Common myeloid progenitor, CD34-positive (primary cell): ENCODE measurements at regions not wholly inside any gene's neighbourhood (a gene's known extent, or its start where the extent isn't known, plus 50 kb on each side); places are given as distances from the start of the nearest gene placed in this dataset.
"Not testable (repeated sequence)": the region's sequence is repeated elsewhere in the genome, so short reads cannot be mapped to it uniquely, and the experiment has no call there.

Experiments
- CTCF ChIA-PET: fragments of 350-600 bp; sonication (Branson Sonifier 250); formaldehyde crosslinking; loops from one replicate; lab custom pipeline; 2021; ENCODE audit warnings: antibody characterized with exemption; lab: Charles Lee
- POLR2A ChIA-PET: fragments of 350-600 bp; sonication (Branson Sonifier 250); formaldehyde crosslinking; loops from one replicate; lab custom pipeline; 2021; ENCODE audit warnings: antibody characterized with exemption; lab: Charles Lee
- DNase-seq, 3 donors: peaks; one replicate each; pipeline versions ENCODE4 v3.0.0 to v3.0.0-alpha.2; 2013
- H3K27ac ChIP-seq, 2 experiments: 1 replicate in 1 of 2; 2 replicates in 1 of 2; pipeline ENCODE4 v1.7.0; 2013; ENCODE audit warnings: inconsistent platforms in 2 of 2, low read length in 2 of 2, mild to moderate bottlenecking in 2 of 2, low read depth in 1 of 2, moderate library complexity in 1 of 2; ENCODE audit not compliant: severe bottlenecking in 2 of 2, insufficient read depth in 1 of 2, poor library complexity in 1 of 2
- H3K27me3 ChIP-seq, 5 experiments: replicated peaks in 2 of 5; 1 replicate in 3 of 5; 2 replicates in 2 of 5; pipeline versions ENCODE4 v1.6.1 to v1.7.0; 2013; ENCODE audit warnings: low read length in 4 of 5, mild to moderate bottlenecking in 2 of 5, moderate library complexity in 2 of 5, inconsistent platforms in 1 of 5; ENCODE audit not compliant: insufficient read depth in 5 of 5, control insufficient read depth in 4 of 5
- H3K36me3 ChIP-seq, 4 experiments: 1 replicate in 2 of 4; 2 replicates in 2 of 4; pipeline versions ENCODE4 v1.6.1 to v1.7.0; 2013; ENCODE audit warnings: low read length in 3 of 4, control low read depth in 1 of 4, mild to moderate bottlenecking in 1 of 4; ENCODE audit not compliant: control insufficient read depth in 4 of 4, insufficient read depth in 4 of 4
- H3K4me1 ChIP-seq, 4 experiments: 1 replicate in 3 of 4; 2 replicates in 1 of 4; pipeline versions ENCODE4 v1.6.1 to v1.7.1; 2013; ENCODE audit warnings: low read length in 3 of 4, mild to moderate bottlenecking in 3 of 4, control low read depth in 1 of 4, inconsistent platforms in 1 of 4, moderate library complexity in 1 of 4; ENCODE audit not compliant: control insufficient read depth in 4 of 4, insufficient read depth in 4 of 4; ENCODE audit errors: control extremely low read depth in 1 of 4
- H3K4me3 ChIP-seq, 7 experiments: 1 replicate in 4 of 7; 2 replicates in 3 of 7; pipeline versions ENCODE4 v1.5.1 to v1.7.0; 2013; ENCODE audit warnings: mild to moderate bottlenecking in 7 of 7, low read length in 6 of 7, moderate library complexity in 6 of 7, inconsistent platforms in 2 of 7, low read depth in 2 of 7, control low read depth in 1 of 7; ENCODE audit not compliant: insufficient read depth in 4 of 7, control insufficient read depth in 1 of 7; ENCODE audit errors: extremely low read depth in 1 of 7
- H3K9me3 ChIP-seq, 5 experiments: 1 replicate in 4 of 5; 2 replicates in 1 of 5; pipeline versions ENCODE4 v1.6.1 to v1.7.1; 2013; ENCODE audit warnings: low read length in 4 of 5, mild to moderate bottlenecking in 2 of 5, inconsistent platforms in 1 of 5, low read depth in 1 of 5, moderate library complexity in 1 of 5; ENCODE audit not compliant: control insufficient read depth in 4 of 5, insufficient read depth in 2 of 5; ENCODE audit errors: control extremely low read depth in 1 of 5
- WGBS: methylation state at CpG from one replicate; pipeline ENCODE4 v1.1.5; 2013; ENCODE audit not compliant: insufficient coverage; 5-methylcytosine and 5-hydroxymethylcytosine counted together

GRCh38 chr10:65285726-65286125 is 1640.1 kb upstream of the LRRTM3 start:
- POLR2A ChIA-PET, H3K4me1 ChIP-seq, CTCF ChIA-PET, H3K9me3 ChIP-seq, H3K27ac ChIP-seq, H3K27me3 ChIP-seq, H3K4me3 ChIP-seq, H3K36me3 ChIP-seq, DNase-seq: not testable (repeated sequence)
- 90% methylated on average over 1 of the region's 3 CpGs for WGBS

DNA sequence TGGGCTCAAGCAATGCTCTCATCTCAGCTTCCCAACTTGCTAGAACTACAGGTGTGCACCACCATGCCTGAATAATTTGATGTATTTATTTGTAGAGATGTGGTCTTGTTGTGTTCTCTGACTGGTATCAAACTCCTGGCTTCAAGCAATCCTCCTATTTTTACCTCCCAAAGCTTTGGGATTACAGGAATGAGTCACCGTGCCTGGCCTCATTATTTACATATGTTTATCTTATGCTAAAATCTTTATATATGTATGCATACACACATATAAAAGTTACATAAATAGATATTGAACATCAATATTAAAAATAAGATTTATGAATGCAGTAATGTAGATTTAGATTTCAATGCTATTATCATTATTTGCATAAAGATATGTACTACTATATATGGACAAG is 1634.5 kb upstream of the LRRTM3 start:
- H3K27ac ChIP-seq, result no peak overlapping the region
- ChIA-PET POLR2A (no interaction called here), CTCF (no interaction called here)
- H3K27me3 ChIP-seq, result no peaks in the 10 kb centered on the region
- DNase-seq, result no peak
- no peak overlapping the region for H3K4me3 ChIP-seq
- H3K9me3 ChIP-seq, result no peaks in the 10 kb centered on the region
- H3K36me3 ChIP-seq, result no peaks in the 10 kb centered on the region
- H3K4me1 ChIP-seq, result no peaks in the 10 kb centered on the region
- no CpG with 5 or more reads among the region's 1 CpG for WGBS

- Histone ChIP-seq H3K9me3 (no peaks in the 10 kb centered on the region), H3K4me1 (no peaks in the 10 kb centered on the region), H3K4me3 (no peak overlapping the region), H3K27me3 (no peaks in the 10 kb centered on the region), H3K27ac (no peak overlapping the region), H3K36me3 (no peaks in the 10 kb centered on the region)
- 100% methylated on average over 3 of the region's 3 CpGs for WGBS
- ChIA-PET POLR2A (no interaction called here), CTCF (no interaction called here)
- no peak for DNase-seq
These were observed 1633.3 kb upstream of the LRRTM3 start for GRCh38 chr10:65292551-65292950.

DNA sequence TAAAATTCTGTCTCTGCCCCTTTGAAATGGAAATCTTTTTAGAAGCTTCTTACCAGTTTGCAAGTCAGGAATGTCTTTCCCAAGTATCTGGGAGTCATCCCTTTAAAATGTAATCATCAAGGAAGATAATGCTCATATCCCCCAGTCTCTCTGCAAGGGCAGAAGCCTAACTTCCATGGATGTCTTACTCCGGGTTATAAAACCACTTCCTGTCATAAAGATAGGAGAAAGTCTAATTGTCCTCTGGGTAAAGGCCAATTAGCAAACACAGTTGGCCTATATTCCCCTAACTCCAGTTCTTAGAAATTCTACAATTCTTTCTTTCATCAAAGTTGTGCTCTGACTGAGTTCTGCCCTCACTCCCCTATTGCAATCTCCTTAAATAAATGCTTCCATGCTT is 1631.5 kb upstream of the LRRTM3 start:
- Histone ChIP-seq H3K27me3 (no peaks in the 10 kb centered on the region), H3K27ac (no peak overlapping the region), H3K36me3 (no peaks in the 10 kb centered on the region), H3K4me1 (no peaks in the 10 kb centered on the region), H3K4me3 (no peak overlapping the region), H3K9me3 (no peaks in the 10 kb centered on the region)
- ChIA-PET CTCF (no interaction called here), POLR2A (no interaction called here)
- DNase-seq, result no peak
- WGBS, result 0% methylated on average over 1 of the region's 1 CpG

GRCh38 chr10:65301181-65301580 is 1624.7 kb upstream of the LRRTM3 start:
- ChIA-PET POLR2A (no interaction called here), CTCF (no interaction called here)
- no peak for DNase-seq
- Histone ChIP-seq H3K4me3 (no peak overlapping the region), H3K27ac (no peak overlapping the region), H3K9me3 (no peaks in the 10 kb centered on the region), H3K4me1 (no peaks in the 10 kb centered on the region), H3K27me3 (no peaks in the 10 kb centered on the region), H3K36me3 (no peaks in the 10 kb centered on the region)
- WGBS, result 100% methylated on average over 2 of the region's 3 CpGs

GRCh38 chr10:65306201-65306600 is 1619.6 kb upstream of the LRRTM3 start:
- no peaks in the 10 kb centered on the region for H3K4me1 ChIP-seq
- POLR2A ChIA-PET, result no interaction called here
- H3K36me3 ChIP-seq, result no peaks in the 10 kb centered on the region
- no peaks in the 10 kb centered on the region for H3K27me3 ChIP-seq
- DNase-seq, result no peak
- no peak overlapping the region for H3K27ac ChIP-seq
- CTCF ChIA-PET, result no interaction called here
- no peak overlapping the region for H3K4me3 ChIP-seq
- WGBS, result no CpG with 5 or more reads among the region's 2 CpGs
- no peaks in the 10 kb centered on the region for H3K9me3 ChIP-seq

DNA sequence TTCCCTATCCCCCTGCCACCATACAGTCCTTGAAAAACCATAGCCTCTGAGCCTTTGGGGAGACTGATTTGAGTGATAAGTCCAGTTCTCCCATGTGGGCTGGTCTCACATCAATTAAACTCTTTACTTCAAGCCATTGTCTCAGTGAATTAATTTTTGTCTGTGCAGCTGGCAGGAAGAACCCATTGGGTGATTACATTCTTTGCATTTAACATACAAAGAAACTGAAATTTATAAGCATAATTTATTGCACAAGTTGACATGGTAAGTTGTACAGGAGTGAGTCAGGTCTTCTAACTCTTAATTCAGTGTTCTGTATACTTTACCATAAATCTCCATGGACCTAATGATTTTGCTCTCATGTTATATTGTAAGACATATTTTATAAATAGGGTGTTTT is 1613.0 kb upstream of the LRRTM3 start:
- DNase-seq, result no peak
- H3K27me3 ChIP-seq, result no peaks in the 10 kb centered on the region
- no peaks in the 10 kb centered on the region for H3K36me3 ChIP-seq
- H3K4me1 ChIP-seq, result no peaks in the 10 kb centered on the region
- POLR2A ChIA-PET, result no interaction called here
- no peak overlapping the region for H3K4me3 ChIP-seq
- CTCF ChIA-PET, result no interaction called here
- no peak overlapping the region for H3K27ac ChIP-seq
- H3K9me3 ChIP-seq, result no peaks in the 10 kb centered on the region
